ENCODE measurements at regions not wholly inside any gene's neighbourhood (a gene's known extent, or its start where the extent isn't known, plus 50 kb on each side); places are given as distances from the start of the nearest gene placed in this dataset.

GRCh38 chrX:137286423-137286822 is 252.6 kb upstream of the GPR101 start:
- H3K9me3 Mint-ChIP-seq (ENCODE audit: unreplicated experiment), result no peaks in the 10 kb centered on the region
- no peaks in the 10 kb centered on the region for H3K4me1 Mint-ChIP-seq (ENCODE audit: low read depth, unreplicated experiment)
- H3K36me3 Mint-ChIP-seq (ENCODE audit: unreplicated experiment), result no peaks in the 10 kb centered on the region
- peaks cover 1% of the 10 kb centered on the region for H3K27me3 Mint-ChIP-seq (ENCODE audit: unreplicated experiment)
- H3K4me3 Mint-ChIP-seq (ENCODE audit: unreplicated experiment), result no peak overlapping the region
- TF ChIP-seq CTCF (IDR thresholded peaks at IDR 0.05; ENCODE audit: partially characterized antibody, unreplicated experiment), result no peak
- no peak overlapping the region for H3K27ac Mint-ChIP-seq (ENCODE audit: unreplicated experiment)
- no peak for DNase-seq

- Mint-ChIP-seq H3K27me3 (ENCODE audit: unreplicated experiment) (no peaks in the 10 kb centered on the region), H3K36me3 (ENCODE audit: unreplicated experiment) (no peaks in the 10 kb centered on the region), H3K27ac (ENCODE audit: unreplicated experiment) (no peak overlapping the region), H3K4me1 (ENCODE audit: low read depth, unreplicated experiment) (no peaks in the 10 kb centered on the region), H3K4me3 (ENCODE audit: unreplicated experiment) (no peak overlapping the region), H3K9me3 (ENCODE audit: unreplicated experiment) (no peaks in the 10 kb centered on the region)
- DNase-seq, result no peak
- no peak for TF ChIP-seq CTCF (IDR thresholded peaks at IDR 0.05; ENCODE audit: partially characterized antibody, unreplicated experiment)
Observed at GRCh38 chrX:137278825-137279224, 245.0 kb upstream of the GPR101 start.

- TF ChIP-seq CTCF (IDR thresholded peaks at IDR 0.05; ENCODE audit: partially characterized antibody, unreplicated experiment), result no peak
- Mint-ChIP-seq H3K4me1 (ENCODE audit: low read depth, unreplicated experiment) (peaks cover 2% of the 10 kb centered on the region), H3K4me3 (ENCODE audit: unreplicated experiment) (no peak overlapping the region), H3K9me3 (ENCODE audit: unreplicated experiment) (no peaks in the 10 kb centered on the region), H3K36me3 (ENCODE audit: unreplicated experiment) (no peaks in the 10 kb centered on the region), H3K27me3 (ENCODE audit: unreplicated experiment) (no peaks in the 10 kb centered on the region), H3K27ac (ENCODE audit: unreplicated experiment) (no peak overlapping the region)
- no peak for DNase-seq
Observed at GRCh38 chrX:137263374-137263773, 229.6 kb upstream of the GPR101 start.

GRCh38 chrX:137245183-137245582 is 211.4 kb upstream of the GPR101 start:
- no peak for DNase-seq
- Mint-ChIP-seq H3K4me3 (ENCODE audit: unreplicated experiment) (no peak overlapping the region), H3K4me1 (ENCODE audit: low read depth, unreplicated experiment) (no peaks in the 10 kb centered on the region), H3K27ac (ENCODE audit: unreplicated experiment) (no peak overlapping the region), H3K9me3 (ENCODE audit: unreplicated experiment) (no peaks in the 10 kb centered on the region), H3K27me3 (ENCODE audit: unreplicated experiment) (no peaks in the 10 kb centered on the region), H3K36me3 (ENCODE audit: unreplicated experiment) (no peaks in the 10 kb centered on the region)
- no peak for TF ChIP-seq CTCF (IDR thresholded peaks at IDR 0.05; ENCODE audit: partially characterized antibody, unreplicated experiment)

- Mint-ChIP-seq H3K4me1 (ENCODE audit: low read depth, unreplicated experiment) (peaks cover 1% of the 10 kb centered on the region), H3K27me3 (ENCODE audit: unreplicated experiment) (peaks cover 2% of the 10 kb centered on the region), H3K36me3 (ENCODE audit: unreplicated experiment) (no peaks in the 10 kb centered on the region), H3K4me3 (ENCODE audit: unreplicated experiment) (no peak overlapping the region), H3K9me3 (ENCODE audit: unreplicated experiment) (no peaks in the 10 kb centered on the region), H3K27ac (ENCODE audit: unreplicated experiment) (no peak overlapping the region)
- TF ChIP-seq CTCF (IDR thresholded peaks at IDR 0.05; ENCODE audit: partially characterized antibody, unreplicated experiment), result no peak
- DNase-seq, result no peak
Observed at GRCh38 chrX:137236837-137237236, 203.0 kb upstream of the GPR101 start.
